MM.1S (cell line): ENCODE measurements at regions not wholly inside any gene's neighbourhood (a gene's known extent, or its start where the extent isn't known, plus 50 kb on each side); places are given as distances from the start of the nearest gene placed in this dataset.

Source experiments
- DNase-seq: peaks from one replicate; pipeline ENCODE4 v3.0.0-alpha.2; 2015
- H2AFZ ChIP-seq: fragments of 300-600 bp; sonication (generic); 2 replicates; pipeline ENCODE4 v1.6.0; 2016; ENCODE audit warnings: antibody characterized with exemption, low read length
- H3F3A ChIP-seq: fragments of 300-600 bp; sonication (generic); 2 replicates; pipeline ENCODE4 v1.6.1; 2016; ENCODE audit warnings: mild to moderate bottlenecking, antibody characterized with exemption, low read length, moderate library complexity, mixed read lengths; ENCODE audit not compliant: insufficient read depth
- H3K27ac ChIP-seq: fragments of 300-600 bp; sonication (generic); 2 replicates; pipeline ENCODE4 v1.5.1; 2016; ENCODE audit warnings: mild to moderate bottlenecking, low read length
- H3K27me3 ChIP-seq: fragments of 300-600 bp; sonication (generic); replicated peaks from 2 replicates; pipeline ENCODE4 v1.6.0; 2016; ENCODE audit warnings: low read length; ENCODE audit not compliant: insufficient read depth
- H3K36me3 ChIP-seq: fragments of 300-600 bp; sonication (generic); replicated peaks from 2 replicates; pipeline ENCODE4 v1.6.1; 2016; ENCODE audit warnings: mild to moderate bottlenecking, low read length, mixed read lengths; ENCODE audit not compliant: insufficient read depth
- H3K4me1 ChIP-seq: fragments of 300-600 bp; sonication (generic); 2 replicates; pipeline ENCODE4 v1.6.1; 2016; ENCODE audit warnings: low read length, mixed read lengths
- H3K4me2 ChIP-seq: fragments of 300-600 bp; sonication (generic); 2 replicates; pipeline ENCODE4 v1.6.0; 2016; ENCODE audit warnings: low read depth, low read length
- H3K4me3 ChIP-seq: fragments of 300-600 bp; sonication (generic); 2 replicates; pipeline ENCODE4 v1.5.1; 2016; ENCODE audit warnings: low read length, mixed read lengths
- H3K79me2 ChIP-seq: fragments of 300-600 bp; sonication (generic); 2 replicates; pipeline ENCODE4 v1.6.1; 2016; ENCODE audit warnings: mixed run types, low read length, mixed read lengths
- H3K9ac ChIP-seq: fragments of 300-600 bp; sonication (generic); 2 replicates; pipeline ENCODE4 v1.6.1; 2016; ENCODE audit warnings: low read length, mixed read lengths
- H3K9me2 ChIP-seq: fragments of 300-600 bp; sonication (generic); replicated peaks from 2 replicates; pipeline ENCODE4 v1.6.1; 2016; ENCODE audit warnings: mild to moderate bottlenecking, low read length, mixed read lengths; ENCODE audit not compliant: insufficient read depth
- H3K9me3 ChIP-seq: fragments of 300-600 bp; sonication (generic); replicated peaks from 2 replicates; pipeline ENCODE4 v1.6.1; 2016; ENCODE audit warnings: mild to moderate bottlenecking, low read length, mixed read lengths; ENCODE audit not compliant: insufficient read depth
- H4K20me1 ChIP-seq: fragments of 300-600 bp; sonication (generic); 2 replicates; pipeline ENCODE4 v1.6.1; 2016; ENCODE audit warnings: mild to moderate bottlenecking, low read length, moderate library complexity, mixed read lengths; ENCODE audit not compliant: insufficient read depth
- EZH2 ChIP-seq: fragments of 300-600 bp; sonication (generic); optimal IDR thresholded peaks from 2 replicates; pipeline ENCODE3; 2017; ENCODE audit warnings: low read depth, mild to moderate bottlenecking, antibody characterized with exemption, low read length, mixed read lengths
- EZH2phosphoT487 ChIP-seq: fragments of 300-600 bp; sonication (generic); IDR thresholded peaks from 2 replicates; pipeline ENCODE4 v1.6.1; 2018; ENCODE audit warnings: antibody characterized with exemption, low read length
- TF ChIP-seq, protein P1 (sequence below): fragments of 300-600 bp; sonication (generic); IDR thresholded peaks from 2 replicates; pipeline ENCODE4 v1.5.1; 2016; ENCODE audit warnings: antibody characterized with exemption, low read length, mixed read lengths

DNA sequence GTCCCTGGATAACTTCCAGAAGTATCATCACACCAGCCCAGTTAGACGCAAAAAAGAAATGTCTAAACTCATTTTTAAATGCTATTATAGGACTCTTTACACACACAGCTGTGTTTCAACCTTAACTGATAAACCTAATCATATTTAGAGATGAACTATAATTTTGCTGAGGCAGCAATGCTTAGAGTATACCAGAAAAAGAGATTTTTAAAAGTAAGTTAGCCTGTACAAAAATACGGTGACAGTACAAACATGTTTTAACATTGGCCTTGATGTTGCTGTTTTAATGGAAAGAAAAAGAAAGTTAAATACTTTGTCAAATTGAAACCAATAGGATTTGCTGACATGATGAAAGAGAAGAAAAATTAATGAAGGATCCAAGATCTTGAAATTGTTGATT is 1341.2 kb upstream of the CDH6 start:
- Histone ChIP-seq H3K27me3 (no peaks in the 10 kb centered on the region), H3F3A (no peaks in the 10 kb centered on the region), H3K9me3 (no peaks in the 10 kb centered on the region), H3K4me3 (no peak overlapping the region), H3K79me2 (no peaks in the 10 kb centered on the region), H3K4me1 (no peaks in the 10 kb centered on the region), H3K36me3 (no peaks in the 10 kb centered on the region), H3K27ac (no peak overlapping the region), H3K9ac (no peak overlapping the region), H3K4me2 (no peak overlapping the region), H2AFZ (no peak overlapping the region), H4K20me1 (no peaks in the 10 kb centered on the region), H3K9me2 (no peaks in the 10 kb centered on the region)
- no peak for DNase-seq
- TF ChIP-seq EZH2 = no peak
- TF ChIP-seq, protein P1, sequence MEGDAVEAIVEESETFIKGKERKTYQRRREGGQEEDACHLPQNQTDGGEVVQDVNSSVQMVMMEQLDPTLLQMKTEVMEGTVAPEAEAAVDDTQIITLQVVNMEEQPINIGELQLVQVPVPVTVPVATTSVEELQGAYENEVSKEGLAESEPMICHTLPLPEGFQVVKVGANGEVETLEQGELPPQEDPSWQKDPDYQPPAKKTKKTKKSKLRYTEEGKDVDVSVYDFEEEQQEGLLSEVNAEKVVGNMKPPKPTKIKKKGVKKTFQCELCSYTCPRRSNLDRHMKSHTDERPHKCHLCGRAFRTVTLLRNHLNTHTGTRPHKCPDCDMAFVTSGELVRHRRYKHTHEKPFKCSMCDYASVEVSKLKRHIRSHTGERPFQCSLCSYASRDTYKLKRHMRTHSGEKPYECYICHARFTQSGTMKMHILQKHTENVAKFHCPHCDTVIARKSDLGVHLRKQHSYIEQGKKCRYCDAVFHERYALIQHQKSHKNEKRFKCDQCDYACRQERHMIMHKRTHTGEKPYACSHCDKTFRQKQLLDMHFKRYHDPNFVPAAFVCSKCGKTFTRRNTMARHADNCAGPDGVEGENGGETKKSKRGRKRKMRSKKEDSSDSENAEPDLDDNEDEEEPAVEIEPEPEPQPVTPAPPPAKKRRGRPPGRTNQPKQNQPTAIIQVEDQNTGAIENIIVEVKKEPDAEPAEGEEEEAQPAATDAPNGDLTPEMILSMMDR = no peak
- TF ChIP-seq EZH2phosphoT487 = no peak

DNA sequence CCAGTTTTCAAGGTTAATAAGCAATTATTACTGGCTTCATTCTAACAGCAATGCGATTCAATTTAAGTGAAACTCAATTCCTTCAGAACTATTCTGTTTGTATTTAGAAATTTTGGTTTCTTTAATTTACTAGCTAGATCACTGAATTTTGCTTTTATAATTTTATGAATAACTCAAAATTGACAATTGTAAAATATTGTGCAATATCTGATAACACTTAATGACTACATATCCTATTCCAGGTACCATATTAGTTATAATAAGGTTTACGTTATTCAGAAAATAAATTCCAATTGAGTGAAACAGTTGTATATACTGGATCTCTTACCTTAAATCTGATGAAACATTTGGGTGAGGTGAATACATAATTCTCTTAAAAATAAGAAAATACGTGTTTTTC is 1348.3 kb upstream of the CDH6 start:
- Histone ChIP-seq H3K9me2 (no peaks in the 10 kb centered on the region), H3K4me1 (no peaks in the 10 kb centered on the region), H3F3A (no peaks in the 10 kb centered on the region), H3K4me3 (no peak overlapping the region), H3K79me2 (no peaks in the 10 kb centered on the region), H3K4me2 (no peak overlapping the region), H3K9me3 (no peaks in the 10 kb centered on the region), H2AFZ (no peak overlapping the region), H4K20me1 (no peaks in the 10 kb centered on the region), H3K9ac (no peak overlapping the region), H3K27me3 (no peaks in the 10 kb centered on the region), H3K36me3 (no peaks in the 10 kb centered on the region), H3K27ac (no peak overlapping the region)
- DNase-seq = no peak
- TF ChIP-seq, protein P1 = no peak
- no peak for TF ChIP-seq EZH2phosphoT487
- no peak for TF ChIP-seq EZH2

DNA sequence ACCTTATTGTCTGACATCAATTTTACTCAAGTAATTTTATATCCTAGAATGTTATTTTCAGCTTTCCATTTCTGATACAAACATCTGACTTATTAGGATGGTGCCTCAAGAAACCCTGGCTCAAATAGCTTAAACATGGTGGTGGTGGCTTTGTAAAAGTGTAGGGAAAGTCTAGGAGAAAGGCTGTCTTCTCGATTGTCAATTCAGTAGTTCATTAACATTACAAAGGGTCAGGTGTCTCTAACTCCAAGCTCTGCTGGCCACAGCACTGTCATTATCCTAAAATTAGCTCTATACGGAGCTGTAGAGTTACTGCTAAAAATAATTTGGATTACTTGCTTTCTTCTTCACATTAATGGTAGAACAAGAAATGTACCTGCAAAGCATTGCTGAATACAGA is 1360.1 kb upstream of the CDH6 start:
- TF ChIP-seq EZH2phosphoT487 = no peak
- TF ChIP-seq EZH2 = no peak
- TF ChIP-seq, protein P1 = no peak
- H3K4me1 ChIP-seq = no peaks in the 10 kb centered on the region
- H3K4me2 ChIP-seq = no peak overlapping the region
- no peaks in the 10 kb centered on the region for H3K27me3 ChIP-seq
- no peaks in the 10 kb centered on the region for H3K79me2 ChIP-seq
- no peaks in the 10 kb centered on the region for H3K9me3 ChIP-seq
- H3K36me3 ChIP-seq = no peaks in the 10 kb centered on the region
- H2AFZ ChIP-seq = no peak overlapping the region
- H3K27ac ChIP-seq = no peak overlapping the region
- no peak for DNase-seq
- no peaks in the 10 kb centered on the region for H3F3A ChIP-seq
- H4K20me1 ChIP-seq = no peaks in the 10 kb centered on the region
- no peak overlapping the region for H3K4me3 ChIP-seq
- H3K9ac ChIP-seq = no peak overlapping the region
- no peaks in the 10 kb centered on the region for H3K9me2 ChIP-seq
